SK-N-SH (cell line): ENCODE measurements at regions not wholly inside any gene's neighbourhood (a gene's known extent, or its start where the extent isn't known, plus 50 kb on each side); places are given as distances from the start of the nearest gene placed in this dataset.

Experiments
- CTCF ChIA-PET: fragments of 300-600, 350-600 bp; formaldehyde crosslinking; extraction: SDS; loops from one replicate; lab custom pipeline; 2021; lab: Yijun Ruan, JAX
- POLR2A ChIA-PET: fragments of 350-600 bp; sonication (Branson Sonifier 250); formaldehyde crosslinking; extraction: SDS; loops from one replicate; lab custom pipeline; 2020; ENCODE audit warnings: antibody characterized with exemption, inconsistent platforms; lab: Yijun Ruan, JAX
- DNase-seq: peaks from one replicate; pipeline ENCODE4 v3.0.0; 2012
- H2AFZ ChIP-seq: fragments of 200-600 bp; sonication (generic); 2 replicates; pipeline ENCODE4 v1.8.1; 2016; ENCODE audit warnings: antibody characterized with exemption, mild to moderate bottlenecking, low read depth
- H3F3A ChIP-seq: fragments of 200-600 bp; sonication (generic); replicated peaks from 2 replicates; pipeline ENCODE3; 2016; ENCODE audit warnings: antibody characterized with exemption, mild to moderate bottlenecking; ENCODE audit not compliant: insufficient read depth
- H3K27ac ChIP-seq, 2 experiments: fragments of 200-500 bp in 1 of 2; fragments of 200-600 bp in 1 of 2; sonication (Bioruptor generic) in 1 of 2; sonication (generic), shearing (Covaris generic) in 1 of 2; 2 replicates each; pipeline versions ENCODE4 v1.5.1 to v1.6.1; 2014 to 2016; ENCODE audit warnings: low read depth in 2 of 2, inconsistent platforms in 1 of 2, low read length in 1 of 2, mild to moderate bottlenecking in 1 of 2, mixed read lengths in 1 of 2
- H3K27me3 ChIP-seq: fragments of 200-600 bp; sonication (generic), shearing (Covaris generic); 2 replicates; pipeline ENCODE4 v1.6.1; 2016; ENCODE audit warnings: mixed run types; ENCODE audit not compliant: insufficient read depth
- H3K36me3 ChIP-seq, 2 experiments: fragments of 200-500 bp in 1 of 2; fragments of 200-600 bp in 1 of 2; sonication (Bioruptor generic) in 1 of 2; sonication (generic) in 1 of 2; replicated peaks in 1 of 2; 2 replicates each; pipeline versions ENCODE3 to v1.5.1; 2014 to 2016; ENCODE audit warnings: low read length in 1 of 2, mild to moderate bottlenecking in 1 of 2; ENCODE audit not compliant: insufficient read depth in 2 of 2, control insufficient read depth in 1 of 2
- H3K4me1 ChIP-seq, 2 experiments: fragments of 200-500 bp in 1 of 2; fragments of 200-600 bp in 1 of 2; sonication (Bioruptor generic) in 1 of 2; sonication (generic), shearing (Covaris generic) in 1 of 2; 2 replicates each; pipeline versions ENCODE4 v1.5.1 to v1.6.1; 2014 to 2016; ENCODE audit warnings: low read depth in 1 of 2, low read length in 1 of 2, mixed run types in 1 of 2; ENCODE audit not compliant: insufficient read depth in 2 of 2, control insufficient read depth in 1 of 2
- H3K4me2 ChIP-seq: fragments of 200-600 bp; sonication (generic), shearing (Covaris generic); 2 replicates; pipeline ENCODE4 v1.6.1; 2017; ENCODE audit warnings: mixed run types
- H3K4me3 ChIP-seq, 2 experiments: fragments of 200-500 bp in 1 of 2; fragments of 200-600 bp in 1 of 2; sonication (Bioruptor generic) in 1 of 2; sonication (generic), shearing (Covaris generic) in 1 of 2; 2 replicates each; pipeline versions ENCODE4 v1.5.1 to v1.8.1; 2014 to 2016; ENCODE audit warnings: low read depth in 2 of 2, inconsistent platforms in 1 of 2, low read length in 1 of 2, mild to moderate bottlenecking in 1 of 2, mixed read lengths in 1 of 2, moderate library complexity in 1 of 2
- H3K79me2 ChIP-seq: fragments of 200-600 bp; sonication (generic); 2 replicates; pipeline ENCODE4 v1.8.1; 2017; ENCODE audit warnings: mild to moderate bottlenecking; ENCODE audit not compliant: insufficient read depth
- H3K9ac ChIP-seq: fragments of 200-600 bp; sonication (generic); 2 replicates; pipeline ENCODE4 v1.6.1; 2017; ENCODE audit warnings: mixed run types
- H3K9me2 ChIP-seq: fragments of 200-600 bp; sonication (generic); 2 replicates; pipeline ENCODE4 v1.6.1; 2017; ENCODE audit warnings: mixed run types
- H3K9me3 ChIP-seq: fragments of 200-600 bp; sonication (generic); 2 replicates; pipeline ENCODE4 v1.6.1; 2017; ENCODE audit warnings: mixed run types, mild to moderate bottlenecking, moderate library complexity
- H4K20me1 ChIP-seq: fragments of 200-600 bp; sonication (generic); 2 replicates; pipeline ENCODE4 v1.6.1; 2017; ENCODE audit warnings: mild to moderate bottlenecking, mixed run types; ENCODE audit not compliant: insufficient read depth
- NFIC ChIP-seq: IDR thresholded peaks from 2 replicates; pipeline ENCODE4 v1.4.0; 2012; ENCODE audit warnings: borderline replicate concordance
- PBX3 ChIP-seq: IDR thresholded peaks from 2 replicates; pipeline ENCODE4; 2012
- RCOR1 ChIP-seq: fragments of 150-350 bp; IDR thresholded peaks from 2 replicates; pipeline ENCODE4 v1.6.1; 2017; ENCODE audit warnings: antibody characterized with exemption, low read length
- RFX5 ChIP-seq: IDR thresholded peaks from 2 replicates; pipeline ENCODE4 v1.6.1; 2012; ENCODE audit warnings: mild to moderate bottlenecking, improper control_type of control experiment, low read length
- SMC3 ChIP-seq: IDR thresholded peaks from 2 replicates; pipeline ENCODE4 v1.6.1; 2012; ENCODE audit warnings: low read depth, low read length, improper control_type of control experiment
- TAF1 ChIP-seq: IDR thresholded peaks from 2 replicates; pipeline ENCODE4 v1.6.1; 2012; ENCODE audit warnings: low read depth, mild to moderate bottlenecking, low read length, moderate library complexity, borderline replicate concordance
- TCF12 ChIP-seq: IDR thresholded peaks from 2 replicates; pipeline ENCODE4 v1.4.0; 2012
- WGBS: methylation state at CpG from one replicate; pipeline ENCODE4 v1.1.6; 2017; ENCODE audit warnings: low lambda C conversion rate; 5-methylcytosine and 5-hydroxymethylcytosine counted together
- TF ChIP-seq, protein P1 (sequence below): fragments of 200-600 bp; sonication (generic); IDR thresholded peaks from 2 replicates; pipeline ENCODE4 v1.6.1; 2017; ENCODE audit warnings: antibody characterized with exemption, mild to moderate bottlenecking, moderate library complexity
- TF ChIP-seq, protein P2 (sequence below): IDR thresholded peaks from 2 replicates; pipeline ENCODE4 v1.4.0; 2012; ENCODE audit warnings: low read depth, borderline replicate concordance

DNA sequence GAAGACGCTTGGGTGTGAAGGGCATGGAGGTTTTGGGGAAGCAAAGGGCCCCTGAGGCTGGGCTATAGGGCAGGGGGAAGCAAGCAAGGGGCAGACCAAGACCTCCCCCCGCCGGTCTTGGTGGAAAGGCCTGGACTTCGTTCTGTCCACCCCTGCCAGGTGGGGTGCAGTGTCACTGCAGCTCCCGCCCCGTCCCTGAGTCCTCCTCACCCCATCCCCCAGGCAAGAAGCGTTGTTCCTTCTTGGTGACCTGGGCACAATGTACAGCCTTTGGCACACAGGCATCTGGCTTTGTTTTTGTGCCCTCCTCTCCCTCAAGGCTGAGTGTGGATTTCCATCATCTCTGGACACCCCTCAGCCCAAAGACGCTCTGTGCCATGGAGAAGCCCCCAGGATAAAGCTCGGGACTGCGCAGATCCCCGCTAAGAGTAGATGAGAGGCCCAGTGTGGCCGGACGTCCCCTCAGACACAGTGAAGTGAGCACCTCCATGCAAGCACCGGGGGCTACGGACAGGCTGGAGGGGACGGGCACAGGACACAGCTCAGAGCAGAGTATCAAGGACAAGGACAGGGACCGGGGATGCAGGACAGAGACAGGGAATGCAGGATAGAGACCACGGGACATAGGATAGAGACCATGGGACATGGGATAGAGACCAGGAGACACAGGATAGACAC lies 89.4 kb upstream of the ACTRT2 start:
- H3K4me2 ChIP-seq: no peak overlapping the region

More for the DNA sequence above, 89.4 kb upstream of the ACTRT2 start:
- Histone ChIP-seq H4K20me1 (no peaks in the 10 kb centered on the region), H3K4me1 (no peaks in the 10 kb centered on the region), H3K4me3 (no peak overlapping the region), H3K9me2 (no peaks in the 10 kb centered on the region), H3K9ac (no peak overlapping the region), H3K27me3 (no peaks in the 10 kb centered on the region), H3K9me3 (no peaks in the 10 kb centered on the region), H2AFZ (no peak overlapping the region), H3K36me3 (no peaks in the 10 kb centered on the region), H3K79me2 (no peaks in the 10 kb centered on the region), H3K27ac (no peak overlapping the region), H3F3A (no peaks in the 10 kb centered on the region)
- no peak for TF ChIP-seq NFIC
- TF ChIP-seq PBX3: no peak
- no peak for TF ChIP-seq RFX5
- no peak for TF ChIP-seq RCOR1
- TF ChIP-seq, protein P1, sequence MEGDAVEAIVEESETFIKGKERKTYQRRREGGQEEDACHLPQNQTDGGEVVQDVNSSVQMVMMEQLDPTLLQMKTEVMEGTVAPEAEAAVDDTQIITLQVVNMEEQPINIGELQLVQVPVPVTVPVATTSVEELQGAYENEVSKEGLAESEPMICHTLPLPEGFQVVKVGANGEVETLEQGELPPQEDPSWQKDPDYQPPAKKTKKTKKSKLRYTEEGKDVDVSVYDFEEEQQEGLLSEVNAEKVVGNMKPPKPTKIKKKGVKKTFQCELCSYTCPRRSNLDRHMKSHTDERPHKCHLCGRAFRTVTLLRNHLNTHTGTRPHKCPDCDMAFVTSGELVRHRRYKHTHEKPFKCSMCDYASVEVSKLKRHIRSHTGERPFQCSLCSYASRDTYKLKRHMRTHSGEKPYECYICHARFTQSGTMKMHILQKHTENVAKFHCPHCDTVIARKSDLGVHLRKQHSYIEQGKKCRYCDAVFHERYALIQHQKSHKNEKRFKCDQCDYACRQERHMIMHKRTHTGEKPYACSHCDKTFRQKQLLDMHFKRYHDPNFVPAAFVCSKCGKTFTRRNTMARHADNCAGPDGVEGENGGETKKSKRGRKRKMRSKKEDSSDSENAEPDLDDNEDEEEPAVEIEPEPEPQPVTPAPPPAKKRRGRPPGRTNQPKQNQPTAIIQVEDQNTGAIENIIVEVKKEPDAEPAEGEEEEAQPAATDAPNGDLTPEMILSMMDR: no peak
- TF ChIP-seq, protein P2, sequence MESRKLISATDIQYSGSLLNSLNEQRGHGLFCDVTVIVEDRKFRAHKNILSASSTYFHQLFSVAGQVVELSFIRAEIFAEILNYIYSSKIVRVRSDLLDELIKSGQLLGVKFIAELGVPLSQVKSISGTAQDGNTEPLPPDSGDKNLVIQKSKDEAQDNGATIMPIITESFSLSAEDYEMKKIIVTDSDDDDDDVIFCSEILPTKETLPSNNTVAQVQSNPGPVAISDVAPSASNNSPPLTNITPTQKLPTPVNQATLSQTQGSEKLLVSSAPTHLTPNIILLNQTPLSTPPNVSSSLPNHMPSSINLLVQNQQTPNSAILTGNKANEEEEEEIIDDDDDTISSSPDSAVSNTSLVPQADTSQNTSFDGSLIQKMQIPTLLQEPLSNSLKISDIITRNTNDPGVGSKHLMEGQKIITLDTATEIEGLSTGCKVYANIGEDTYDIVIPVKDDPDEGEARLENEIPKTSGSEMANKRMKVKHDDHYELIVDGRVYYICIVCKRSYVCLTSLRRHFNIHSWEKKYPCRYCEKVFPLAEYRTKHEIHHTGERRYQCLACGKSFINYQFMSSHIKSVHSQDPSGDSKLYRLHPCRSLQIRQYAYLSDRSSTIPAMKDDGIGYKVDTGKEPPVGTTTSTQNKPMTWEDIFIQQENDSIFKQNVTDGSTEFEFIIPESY: no peak
- TF ChIP-seq SMC3: no peak
- no peak for TF ChIP-seq TCF12
- no peak for TF ChIP-seq TAF1
- ChIA-PET CTCF (no interaction called here), POLR2A (no interaction called here)
- DNase-seq: no peak
- 9% methylated on average over 12 of the region's 18 CpGs for WGBS
